ENCODE measurements at regions not wholly inside any gene's neighbourhood (a gene's known extent, or its start where the extent isn't known, plus 50 kb on each side); places are given as distances from the start of the nearest gene placed in this dataset.

DNA sequence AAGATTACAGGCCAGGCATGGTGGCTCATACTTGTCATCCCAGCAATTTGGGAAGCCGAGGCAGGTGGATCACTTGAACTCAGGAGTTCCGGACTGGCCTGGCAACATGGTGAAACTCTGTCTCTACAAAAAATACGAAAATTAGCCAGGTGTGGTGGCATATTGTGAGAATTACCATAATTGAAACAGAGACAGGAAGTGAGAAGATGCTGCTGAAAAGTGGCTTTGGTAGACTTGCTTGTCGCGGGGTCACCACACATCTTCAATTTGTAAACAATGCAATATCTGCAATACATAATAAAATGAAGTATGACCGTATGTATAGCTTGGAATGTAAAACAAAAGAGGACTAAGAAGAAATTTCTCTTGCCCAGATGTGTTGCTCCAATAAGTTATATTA lies 490.5 kb downstream of the GABRG2 start:
- TF ChIP-seq, protein P1, sequence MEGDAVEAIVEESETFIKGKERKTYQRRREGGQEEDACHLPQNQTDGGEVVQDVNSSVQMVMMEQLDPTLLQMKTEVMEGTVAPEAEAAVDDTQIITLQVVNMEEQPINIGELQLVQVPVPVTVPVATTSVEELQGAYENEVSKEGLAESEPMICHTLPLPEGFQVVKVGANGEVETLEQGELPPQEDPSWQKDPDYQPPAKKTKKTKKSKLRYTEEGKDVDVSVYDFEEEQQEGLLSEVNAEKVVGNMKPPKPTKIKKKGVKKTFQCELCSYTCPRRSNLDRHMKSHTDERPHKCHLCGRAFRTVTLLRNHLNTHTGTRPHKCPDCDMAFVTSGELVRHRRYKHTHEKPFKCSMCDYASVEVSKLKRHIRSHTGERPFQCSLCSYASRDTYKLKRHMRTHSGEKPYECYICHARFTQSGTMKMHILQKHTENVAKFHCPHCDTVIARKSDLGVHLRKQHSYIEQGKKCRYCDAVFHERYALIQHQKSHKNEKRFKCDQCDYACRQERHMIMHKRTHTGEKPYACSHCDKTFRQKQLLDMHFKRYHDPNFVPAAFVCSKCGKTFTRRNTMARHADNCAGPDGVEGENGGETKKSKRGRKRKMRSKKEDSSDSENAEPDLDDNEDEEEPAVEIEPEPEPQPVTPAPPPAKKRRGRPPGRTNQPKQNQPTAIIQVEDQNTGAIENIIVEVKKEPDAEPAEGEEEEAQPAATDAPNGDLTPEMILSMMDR (conservative IDR thresholded peaks at IDR 0.05; ENCODE audit: low read depth in 2 of 2), result no peak
- TF ChIP-seq, protein P2, sequence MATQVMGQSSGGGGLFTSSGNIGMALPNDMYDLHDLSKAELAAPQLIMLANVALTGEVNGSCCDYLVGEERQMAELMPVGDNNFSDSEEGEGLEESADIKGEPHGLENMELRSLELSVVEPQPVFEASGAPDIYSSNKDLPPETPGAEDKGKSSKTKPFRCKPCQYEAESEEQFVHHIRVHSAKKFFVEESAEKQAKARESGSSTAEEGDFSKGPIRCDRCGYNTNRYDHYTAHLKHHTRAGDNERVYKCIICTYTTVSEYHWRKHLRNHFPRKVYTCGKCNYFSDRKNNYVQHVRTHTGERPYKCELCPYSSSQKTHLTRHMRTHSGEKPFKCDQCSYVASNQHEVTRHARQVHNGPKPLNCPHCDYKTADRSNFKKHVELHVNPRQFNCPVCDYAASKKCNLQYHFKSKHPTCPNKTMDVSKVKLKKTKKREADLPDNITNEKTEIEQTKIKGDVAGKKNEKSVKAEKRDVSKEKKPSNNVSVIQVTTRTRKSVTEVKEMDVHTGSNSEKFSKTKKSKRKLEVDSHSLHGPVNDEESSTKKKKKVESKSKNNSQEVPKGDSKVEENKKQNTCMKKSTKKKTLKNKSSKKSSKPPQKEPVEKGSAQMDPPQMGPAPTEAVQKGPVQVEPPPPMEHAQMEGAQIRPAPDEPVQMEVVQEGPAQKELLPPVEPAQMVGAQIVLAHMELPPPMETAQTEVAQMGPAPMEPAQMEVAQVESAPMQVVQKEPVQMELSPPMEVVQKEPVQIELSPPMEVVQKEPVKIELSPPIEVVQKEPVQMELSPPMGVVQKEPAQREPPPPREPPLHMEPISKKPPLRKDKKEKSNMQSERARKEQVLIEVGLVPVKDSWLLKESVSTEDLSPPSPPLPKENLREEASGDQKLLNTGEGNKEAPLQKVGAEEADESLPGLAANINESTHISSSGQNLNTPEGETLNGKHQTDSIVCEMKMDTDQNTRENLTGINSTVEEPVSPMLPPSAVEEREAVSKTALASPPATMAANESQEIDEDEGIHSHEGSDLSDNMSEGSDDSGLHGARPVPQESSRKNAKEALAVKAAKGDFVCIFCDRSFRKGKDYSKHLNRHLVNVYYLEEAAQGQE (IDR thresholded peaks at IDR 0.05; ENCODE audit: unreplicated experiment), result no peak
- no peak for TF ChIP-seq STAT1 (IDR thresholded peaks at IDR 0.05; ENCODE audit: unreplicated experiment)
- TF ChIP-seq EZH2 (IDR thresholded peaks at IDR 0.05; ENCODE audit: low read depth, unreplicated experiment), result no peak
- no peak for TF ChIP-seq POLR2AphosphoS5 (IDR thresholded peaks at IDR 0.05; ENCODE audit: low read depth)
- no peak for TF ChIP-seq JUNB (IDR thresholded peaks at IDR 0.05; ENCODE audit: unreplicated experiment)
- no peak for TF ChIP-seq NANOG (IDR thresholded peaks at IDR 0.05; ENCODE audit: borderline replicate concordance)

Data from GM23338 (cell line).